Activated T-helper 17 cell treated with anti-CD3 and anti-CD28 coated beads, Interleukin-2, amount 50 U/mL, for 72 hours (primary cell): ENCODE measurements at regions not wholly inside any gene's neighbourhood (a gene's known extent, or its start where the extent isn't known, plus 50 kb on each side); places are given as distances from the start of the nearest gene placed in this dataset.

Experiments used
- ATAC-seq: fragments of 150-1000 bp; cut with Tn5 transposase; replicated peaks from 2 replicates; pipeline ENCODE4 v1.10.0; 2021; ENCODE audit warnings: mild to moderate bottlenecking, moderate library complexity
- H3K27ac Mint-ChIP-seq: one replicate; pipeline ENCODE4 v1.8.0; 2022; ENCODE audit warnings: mixed read lengths
- H3K27me3 Mint-ChIP-seq: one replicate; pipeline ENCODE4 v1.8.0; 2022; ENCODE audit warnings: mixed read lengths
- H3K36me3 Mint-ChIP-seq: one replicate; pipeline ENCODE4 v1.8.0; 2022; ENCODE audit warnings: low read depth, mild to moderate bottlenecking, mixed read lengths
- H3K4me1 Mint-ChIP-seq: one replicate; pipeline ENCODE4 v1.8.0; 2022; ENCODE audit warnings: mixed read lengths
- H3K4me3 Mint-ChIP-seq: one replicate; pipeline ENCODE4 v1.8.0; 2022; ENCODE audit warnings: mild to moderate bottlenecking, mixed read lengths
- H3K9me3 Mint-ChIP-seq: one replicate; pipeline ENCODE4 v1.8.0; 2022; ENCODE audit warnings: mixed read lengths

- ATAC-seq: no peak
- Mint-ChIP-seq H3K36me3 (no peaks in the 10 kb centered on the region), H3K4me1 (no peaks in the 10 kb centered on the region)
These were observed 204.2 kb downstream of the KLF5 start for GRCh38 chr13:73262862-73263627.

DNA sequence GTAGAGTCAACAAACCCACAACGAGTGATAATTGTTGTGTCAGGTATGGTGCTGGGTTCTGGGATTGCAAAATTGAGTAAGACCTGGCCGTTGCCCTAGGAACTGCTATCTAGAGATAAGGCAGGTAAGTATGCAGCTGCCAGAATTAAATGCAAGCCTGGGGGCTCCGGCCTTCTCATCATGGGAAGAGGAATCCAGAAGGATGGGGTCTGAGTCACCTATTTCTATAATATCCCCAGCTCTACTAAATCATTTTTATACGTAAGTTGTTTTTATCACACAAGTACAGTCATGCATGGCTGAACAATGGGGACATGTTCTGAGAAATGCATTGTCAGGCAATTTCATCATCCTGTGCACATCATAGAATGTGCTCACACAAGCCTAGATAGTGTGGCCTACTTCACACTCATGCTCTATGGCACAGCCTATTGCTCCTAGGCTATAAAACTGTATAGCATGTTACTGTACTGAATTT is 203.0 kb downstream of the KLF5 start:
- Mint-ChIP-seq H3K27me3 (peaks cover 11% of the 10 kb centered on the region), H3K36me3 (no peaks in the 10 kb centered on the region), H3K4me3 (no peak overlapping the region), H3K9me3 (no peaks in the 10 kb centered on the region), H3K27ac (no peak overlapping the region), H3K4me1 (no peaks in the 10 kb centered on the region)
- no peak for ATAC-seq

More at GRCh38 chr13:73262862-73263627, 204.2 kb downstream of the KLF5 start:
- Mint-ChIP-seq H3K27ac (no peak overlapping the region), H3K4me3 (no peak overlapping the region), H3K27me3 (peaks cover 11% of the 10 kb centered on the region), H3K9me3 (no peaks in the 10 kb centered on the region)

GRCh38 chr13:73259061-73260017 is 200.5 kb downstream of the KLF5 start:
- Mint-ChIP-seq H3K27ac (no peak overlapping the region), H3K4me3 (no peak overlapping the region), H3K27me3 (peaks cover 6% of the 10 kb centered on the region), H3K4me1 (no peaks in the 10 kb centered on the region), H3K9me3 (no peaks in the 10 kb centered on the region), H3K36me3 (no peaks in the 10 kb centered on the region)
- no peak for ATAC-seq

DNA sequence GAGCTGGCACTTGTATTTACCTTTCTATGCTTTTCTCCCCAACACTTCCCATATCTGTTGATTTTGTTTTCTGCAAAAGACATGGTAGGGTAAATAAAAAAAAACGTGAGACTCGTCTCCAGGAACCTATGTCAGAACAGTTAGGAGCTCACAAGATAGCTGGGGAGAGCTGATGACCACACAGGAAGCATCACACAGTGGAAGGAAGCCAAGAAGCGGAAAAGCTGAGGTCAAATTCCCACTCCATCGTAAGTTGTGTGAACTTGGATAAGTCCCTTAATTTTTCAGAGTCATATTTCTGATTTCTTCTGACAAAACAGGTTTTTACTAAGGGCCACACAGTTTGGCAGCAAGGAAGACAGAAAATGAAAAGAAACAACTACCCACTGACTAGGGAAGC is 199.6 kb downstream of the KLF5 start:
- Mint-ChIP-seq H3K4me1 (no peaks in the 10 kb centered on the region), H3K36me3 (no peaks in the 10 kb centered on the region), H3K27ac (no peak overlapping the region), H3K27me3 (peaks cover 6% of the 10 kb centered on the region), H3K4me3 (no peak overlapping the region), H3K9me3 (no peaks in the 10 kb centered on the region)
- no peak for ATAC-seq

DNA sequence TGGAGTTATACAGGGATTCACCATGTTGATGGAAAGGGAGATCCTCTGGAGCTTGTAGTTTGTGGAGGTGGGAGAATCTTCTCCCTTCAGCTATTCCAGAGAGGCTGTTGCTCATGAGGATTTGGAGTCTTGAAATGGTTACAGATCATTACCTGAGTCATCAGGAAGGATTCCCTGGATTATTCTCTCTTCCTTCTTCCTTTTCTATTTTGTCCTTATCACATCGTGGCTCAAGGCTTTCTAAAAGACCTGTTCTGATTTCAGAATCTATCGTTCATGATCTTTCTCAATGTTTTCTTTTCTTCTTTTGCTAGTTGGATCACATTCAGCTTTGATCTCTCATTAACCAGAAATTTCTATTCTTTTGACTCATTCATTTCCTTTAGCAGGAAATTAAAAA is 196.0 kb downstream of the KLF5 start:
- Mint-ChIP-seq H3K9me3 (no peaks in the 10 kb centered on the region), H3K4me3 (no peak overlapping the region), H3K27ac (no peak overlapping the region), H3K36me3 (no peaks in the 10 kb centered on the region), H3K4me1 (no peaks in the 10 kb centered on the region), H3K27me3 (peaks cover 9% of the 10 kb centered on the region)
- no peak for ATAC-seq

GRCh38 chr13:73251626-73252265 is 192.9 kb downstream of the KLF5 start:
- no peaks in the 10 kb centered on the region for H3K9me3 Mint-ChIP-seq
- no peak overlapping the region for H3K4me3 Mint-ChIP-seq
- H3K27me3 Mint-ChIP-seq: peaks cover 3% of the 10 kb centered on the region
- no peak overlapping the region for H3K27ac Mint-ChIP-seq
- H3K36me3 Mint-ChIP-seq: no peaks in the 10 kb centered on the region
- ATAC-seq: no peak
- H3K4me1 Mint-ChIP-seq: no peaks in the 10 kb centered on the region

- Mint-ChIP-seq H3K9me3 (no peaks in the 10 kb centered on the region), H3K4me3 (no peak overlapping the region), H3K4me1 (no peaks in the 10 kb centered on the region), H3K27me3 (peaks cover 3% of the 10 kb centered on the region), H3K36me3 (no peaks in the 10 kb centered on the region), H3K27ac (no peak overlapping the region)
- ATAC-seq: no peak
These were observed 191.3 kb downstream of the KLF5 start for GRCh38 chr13:73250061-73250460.

GRCh38 chr13:73248711-73249580 is 190.1 kb downstream of the KLF5 start:
- H3K27ac Mint-ChIP-seq: no peak overlapping the region
- no peaks in the 10 kb centered on the region for H3K36me3 Mint-ChIP-seq
- peaks cover 3% of the 10 kb centered on the region for H3K27me3 Mint-ChIP-seq
- no peak for ATAC-seq
- no peaks in the 10 kb centered on the region for H3K4me1 Mint-ChIP-seq
- H3K9me3 Mint-ChIP-seq: no peaks in the 10 kb centered on the region
- H3K4me3 Mint-ChIP-seq: no peak overlapping the region

DNA sequence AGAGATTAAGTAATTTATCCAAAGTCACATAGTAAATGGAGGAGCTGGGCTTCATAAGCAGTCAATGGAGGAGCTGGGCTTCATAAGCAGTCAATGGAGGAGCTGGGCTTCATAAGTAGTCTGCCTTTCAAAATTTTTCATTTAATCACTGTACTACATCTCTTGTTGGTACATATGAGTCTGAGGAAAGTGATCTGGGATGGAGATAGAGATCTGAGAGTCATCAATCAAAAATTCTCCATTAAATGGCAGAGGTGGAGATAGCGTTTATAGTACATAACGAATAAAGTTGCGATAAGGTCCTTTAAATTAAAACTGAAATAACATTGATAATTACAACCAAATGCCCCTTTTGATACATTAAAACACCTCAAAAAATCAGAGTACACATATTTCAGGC is 189.3 kb downstream of the KLF5 start:
- H3K27me3 Mint-ChIP-seq: peaks cover 3% of the 10 kb centered on the region
- no peak overlapping the region for H3K4me3 Mint-ChIP-seq
- no peaks in the 10 kb centered on the region for H3K9me3 Mint-ChIP-seq
- no peak for ATAC-seq
- H3K27ac Mint-ChIP-seq: no peak overlapping the region
- H3K4me1 Mint-ChIP-seq: no peaks in the 10 kb centered on the region
- H3K36me3 Mint-ChIP-seq: no peaks in the 10 kb centered on the region

DNA sequence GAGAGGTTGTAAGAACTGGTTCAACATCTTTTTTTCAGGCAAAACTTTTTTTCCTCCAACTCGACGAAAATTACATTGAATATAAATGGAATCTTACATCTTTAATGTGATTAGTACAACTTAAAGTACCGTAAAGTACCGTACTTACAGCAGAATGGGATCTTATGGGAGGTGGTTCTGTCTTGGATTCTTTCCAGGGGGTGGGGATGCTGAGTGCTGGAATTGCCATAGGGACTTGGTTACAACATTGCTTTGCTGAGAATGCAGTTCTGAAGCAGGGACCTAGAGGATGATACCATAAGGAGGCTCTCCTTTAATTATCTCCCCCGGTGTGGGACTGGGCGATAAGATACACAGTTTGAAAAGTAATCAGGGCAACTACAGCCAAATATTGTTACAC is 186.4 kb downstream of the KLF5 start:
- no peaks in the 10 kb centered on the region for H3K36me3 Mint-ChIP-seq
- H3K4me3 Mint-ChIP-seq: no peak overlapping the region
- no peak for ATAC-seq
- H3K27me3 Mint-ChIP-seq: peaks cover 1% of the 10 kb centered on the region
- H3K9me3 Mint-ChIP-seq: no peaks in the 10 kb centered on the region
- H3K27ac Mint-ChIP-seq: no peak overlapping the region
- H3K4me1 Mint-ChIP-seq: no peaks in the 10 kb centered on the region

DNA sequence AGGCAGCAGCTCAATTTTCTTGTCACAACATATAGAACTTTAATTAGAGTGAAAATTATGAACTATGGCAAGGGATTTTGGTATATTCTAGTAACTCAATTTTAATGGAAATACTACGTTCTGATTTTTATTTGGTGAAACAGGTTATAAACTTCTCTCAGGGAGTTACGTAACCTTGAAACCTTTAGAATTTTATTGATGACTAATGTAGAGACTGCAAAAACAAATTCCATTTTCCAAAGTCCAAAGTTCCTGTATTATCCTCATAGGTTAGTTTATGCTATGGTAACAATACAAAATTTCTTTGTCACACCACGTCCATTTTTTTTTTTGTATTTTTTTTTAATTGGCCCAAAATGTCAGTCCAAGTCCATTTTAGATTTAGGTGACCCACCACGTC is 185.7 kb downstream of the KLF5 start:
- Mint-ChIP-seq H3K36me3 (no peaks in the 10 kb centered on the region), H3K4me1 (no peaks in the 10 kb centered on the region), H3K4me3 (no peak overlapping the region), H3K27ac (no peak overlapping the region), H3K9me3 (no peaks in the 10 kb centered on the region), H3K27me3 (no peaks in the 10 kb centered on the region)
- ATAC-seq: no peak

- H3K9me3 Mint-ChIP-seq: no peaks in the 10 kb centered on the region
These were observed 183.8 kb downstream of the KLF5 start for GRCh38 chr13:73242515-73243015.

DNA sequence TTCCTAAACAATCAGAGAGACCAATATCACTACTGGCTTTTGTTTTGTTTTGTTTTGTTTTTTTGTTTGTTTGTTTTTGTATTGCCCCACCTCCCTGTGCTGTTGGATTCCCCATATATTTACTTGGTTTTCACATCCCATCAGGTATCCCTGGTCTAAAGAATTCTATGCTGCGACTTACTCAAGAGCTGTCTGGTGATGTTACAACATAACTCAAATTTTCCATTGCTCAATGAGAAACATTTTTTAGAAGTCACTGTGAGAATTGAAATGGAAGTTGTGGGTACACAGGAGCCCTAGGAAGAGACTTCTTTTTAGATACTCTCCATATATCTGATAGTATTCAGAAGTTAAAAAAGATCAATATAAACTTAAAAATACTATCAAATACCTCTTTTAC is 181.4 kb downstream of the KLF5 start:
- Mint-ChIP-seq H3K4me1 (no peaks in the 10 kb centered on the region), H3K36me3 (no peaks in the 10 kb centered on the region), H3K27me3 (peaks cover 3% of the 10 kb centered on the region), H3K27ac (no peak overlapping the region), H3K4me3 (no peak overlapping the region), H3K9me3 (no peaks in the 10 kb centered on the region)
- ATAC-seq: no peak

More at GRCh38 chr13:73242515-73243015, 183.8 kb downstream of the KLF5 start:
- no peak for ATAC-seq
- Mint-ChIP-seq H3K4me3 (no peak overlapping the region), H3K27me3 (no peaks in the 10 kb centered on the region), H3K36me3 (no peaks in the 10 kb centered on the region), H3K4me1 (no peaks in the 10 kb centered on the region), H3K27ac (no peak overlapping the region)
